ENCODE measurements at regions not wholly inside any gene's neighbourhood (a gene's known extent, or its start where the extent isn't known, plus 50 kb on each side); places are given as distances from the start of the nearest gene placed in this dataset.

- no peak for TF ChIP-seq TAF1 (IDR thresholded peaks at IDR 0.05; ENCODE audit: borderline replicate concordance, insufficient read depth, low read length)
- TF ChIP-seq POLR2AphosphoS5 (IDR thresholded peaks at IDR 0.05; ENCODE audit: low read depth, low read length), result no peak
- TF ChIP-seq SIN3A (IDR thresholded peaks at IDR 0.05; ENCODE audit: borderline replicate concordance, insufficient read depth, low read length), result no peak
- TF ChIP-seq, protein P1, sequence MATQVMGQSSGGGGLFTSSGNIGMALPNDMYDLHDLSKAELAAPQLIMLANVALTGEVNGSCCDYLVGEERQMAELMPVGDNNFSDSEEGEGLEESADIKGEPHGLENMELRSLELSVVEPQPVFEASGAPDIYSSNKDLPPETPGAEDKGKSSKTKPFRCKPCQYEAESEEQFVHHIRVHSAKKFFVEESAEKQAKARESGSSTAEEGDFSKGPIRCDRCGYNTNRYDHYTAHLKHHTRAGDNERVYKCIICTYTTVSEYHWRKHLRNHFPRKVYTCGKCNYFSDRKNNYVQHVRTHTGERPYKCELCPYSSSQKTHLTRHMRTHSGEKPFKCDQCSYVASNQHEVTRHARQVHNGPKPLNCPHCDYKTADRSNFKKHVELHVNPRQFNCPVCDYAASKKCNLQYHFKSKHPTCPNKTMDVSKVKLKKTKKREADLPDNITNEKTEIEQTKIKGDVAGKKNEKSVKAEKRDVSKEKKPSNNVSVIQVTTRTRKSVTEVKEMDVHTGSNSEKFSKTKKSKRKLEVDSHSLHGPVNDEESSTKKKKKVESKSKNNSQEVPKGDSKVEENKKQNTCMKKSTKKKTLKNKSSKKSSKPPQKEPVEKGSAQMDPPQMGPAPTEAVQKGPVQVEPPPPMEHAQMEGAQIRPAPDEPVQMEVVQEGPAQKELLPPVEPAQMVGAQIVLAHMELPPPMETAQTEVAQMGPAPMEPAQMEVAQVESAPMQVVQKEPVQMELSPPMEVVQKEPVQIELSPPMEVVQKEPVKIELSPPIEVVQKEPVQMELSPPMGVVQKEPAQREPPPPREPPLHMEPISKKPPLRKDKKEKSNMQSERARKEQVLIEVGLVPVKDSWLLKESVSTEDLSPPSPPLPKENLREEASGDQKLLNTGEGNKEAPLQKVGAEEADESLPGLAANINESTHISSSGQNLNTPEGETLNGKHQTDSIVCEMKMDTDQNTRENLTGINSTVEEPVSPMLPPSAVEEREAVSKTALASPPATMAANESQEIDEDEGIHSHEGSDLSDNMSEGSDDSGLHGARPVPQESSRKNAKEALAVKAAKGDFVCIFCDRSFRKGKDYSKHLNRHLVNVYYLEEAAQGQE (IDR thresholded peaks at IDR 0.05; ENCODE audit: insufficient read depth in 1 of 2, low read depth in 2 of 2, low read length in 2 of 2), result no peak
Measured at GRCh38 chr9:88816141-88816540, 175.1 kb upstream of the S1PR3 start.

All from PFSK-1 (cell line).